HCT116 (cell line): ENCODE measurements at regions not wholly inside any gene's neighbourhood (a gene's known extent, or its start where the extent isn't known, plus 50 kb on each side); places are given as distances from the start of the nearest gene placed in this dataset.

Experiments used
- ATAC-seq: fragments of 200-7000 bp; cut with Tn5 transposase; 2 replicates; pipeline ENCODE4 v1.9.1; 2020; ENCODE audit warnings: mild to moderate bottlenecking, moderate library complexity
- BruUV-seq: library from RNA; stranded (reverse); fragments of 400-500 nt; replicated peaks from 2 replicates; lab custom pipeline; 2021; lab: Mats Ljungman, UMichigan
- CTCF ChIA-PET: fragments of 300-600 bp; sonication (Branson Sonifier 250); formaldehyde crosslinking; loops from one replicate; lab custom pipeline; 2021; ENCODE audit warnings: antibody characterized with exemption; lab: Charles Lee
- POLR2A ChIA-PET: fragments of 300-600, 350-600 bp; sonication (Branson Sonifier 250); formaldehyde crosslinking; loops from one replicate; lab custom pipeline; 2021; ENCODE audit warnings: antibody characterized with exemption; lab: Charles Lee
- RAD21 ChIA-PET, 2 experiments: fragments of 300-600 bp; sonication (Branson Sonifier 250); formaldehyde crosslinking; loops; one replicate each; lab custom pipeline; 2023; ENCODE audit warnings: low total read pairs in 2 of 2; ENCODE audit not compliant: uncharacterized antibody in 2 of 2, unreplicated experiment in 2 of 2, low non-redundant PET in 1 of 2; lab: Charles Lee
- DNase-seq: peaks from one replicate; pipeline ENCODE4 v3.0.0-alpha.2; 2010; ENCODE audit warnings: low read depth, low spot score
- H2AFZ ChIP-seq: fragments of 200-600 bp; shearing (Covaris generic), sonication (generic); 2 replicates; pipeline ENCODE4 v1.6.1; 2017; ENCODE audit warnings: low read depth, mixed run types, mixed read lengths, antibody characterized with exemption, low read length; ENCODE audit not compliant: poor library complexity, severe bottlenecking
- H3K27ac ChIP-seq: 2 replicates; pipeline ENCODE4 v1.5.1; 2012; ENCODE audit warnings: low read depth, low read length
- H3K27me3 ChIP-seq: fragments of 200-600 bp; sonication (generic); 2 replicates; pipeline ENCODE4 v1.6.1; 2016; ENCODE audit warnings: mixed run types, low read length, mixed read lengths; ENCODE audit not compliant: insufficient read depth
- H3K36me3 ChIP-seq, 2 experiments: fragments of 200-500 bp in 1 of 2; fragments of 200-600 bp in 1 of 2; sonication (Bioruptor generic) in 1 of 2; sonication (generic) in 1 of 2; 2 replicates each; pipeline versions ENCODE4 v1.5.1 to v1.6.1; 2014 to 2016; ENCODE audit warnings: low read length in 2 of 2, inconsistent platforms in 1 of 2, mixed read lengths in 1 of 2, mixed run types in 1 of 2; ENCODE audit not compliant: insufficient read depth in 2 of 2, control insufficient read depth in 1 of 2
- H3K4me1 ChIP-seq, 2 experiments: fragments of 200-600 bp in 1 of 2; sonication (generic) in 1 of 2; 2 replicates each; pipeline versions ENCODE4 v1.5.1 to v1.6.1; 2012 to 2017; ENCODE audit warnings: low read length in 2 of 2, inconsistent platforms in 1 of 2, mild to moderate bottlenecking in 1 of 2, mixed read lengths in 1 of 2, mixed run types in 1 of 2, moderate library complexity in 1 of 2; ENCODE audit not compliant: insufficient read depth in 2 of 2, control insufficient read depth in 1 of 2
- H3K4me2 ChIP-seq: fragments of 200-600 bp; sonication (generic); 2 replicates; pipeline ENCODE4 v1.6.1; 2017; ENCODE audit warnings: mixed run types, low read length, mixed read lengths
- H3K4me3 ChIP-seq, 2 experiments: fragments of 200-600 bp in 1 of 2; sonication (generic) in 1 of 2; replicated peaks in 1 of 2; 2 replicates each; pipeline ENCODE4 v1.5.1; 2011 to 2016; ENCODE audit warnings: low read length in 2 of 2, control low read depth in 1 of 2, low read depth in 1 of 2, mild to moderate bottlenecking in 1 of 2, mixed read lengths in 1 of 2, mixed run types in 1 of 2
- H3K79me2 ChIP-seq: fragments of 200-600 bp; sonication (generic); 2 replicates; pipeline ENCODE4 v1.6.1; 2017; ENCODE audit warnings: mild to moderate bottlenecking, mixed run types, low read length, moderate library complexity, mixed read lengths; ENCODE audit not compliant: insufficient read depth
- H3K9ac ChIP-seq: fragments of 200-600 bp; sonication (generic); 2 replicates; pipeline ENCODE4 v1.6.1; 2016; ENCODE audit warnings: low read length, mixed read lengths
- H3K9me2 ChIP-seq: fragments of 200-600 bp; sonication (generic), shearing (Covaris generic); 2 replicates; pipeline ENCODE4 v1.6.1; 2017; ENCODE audit warnings: mixed run types, mild to moderate bottlenecking, moderate library complexity; ENCODE audit not compliant: insufficient read depth
- H3K9me3 ChIP-seq, 2 experiments: fragments of 200-500 bp in 1 of 2; fragments of 200-600 bp in 1 of 2; sonication (Bioruptor generic) in 1 of 2; sonication (generic) in 1 of 2; 2 replicates each; pipeline ENCODE4 v1.6.1; 2014 to 2017; ENCODE audit warnings: low read length in 2 of 2, mixed read lengths in 2 of 2, inconsistent platforms in 1 of 2, low read depth in 1 of 2, mild to moderate bottlenecking in 1 of 2, mixed run types in 1 of 2, moderate library complexity in 1 of 2; ENCODE audit not compliant: control insufficient read depth in 1 of 2, insufficient read depth in 1 of 2
- H4K20me1 ChIP-seq: fragments of 200-600 bp; sonication (generic), shearing (Covaris generic); 2 replicates; pipeline ENCODE4 v1.6.1; 2017; ENCODE audit warnings: mixed run types, mild to moderate bottlenecking, moderate library complexity; ENCODE audit not compliant: insufficient read depth
- ATF3 ChIP-seq: IDR thresholded peaks from 2 replicates; pipeline ENCODE4 v1.6.1; 2012
- EGR1 ChIP-seq: IDR thresholded peaks from 2 replicates; pipeline ENCODE4 v1.6.1; 2012; ENCODE audit warnings: low read depth
- ELF1 ChIP-seq: IDR thresholded peaks from 2 replicates; pipeline ENCODE4 v1.6.1; 2012; ENCODE audit warnings: low read depth, borderline replicate concordance
- EZH2 ChIP-seq: fragments of 200-600 bp; sonication (generic); IDR thresholded peaks from 2 replicates; pipeline ENCODE4 v1.6.1; 2017; ENCODE audit warnings: antibody characterized with exemption, mixed run types
- FOSL1 ChIP-seq: IDR thresholded peaks from 2 replicates; pipeline ENCODE4 v1.6.1; 2012; ENCODE audit warnings: low read depth
- POLR2A ChIP-seq: IDR thresholded peaks from 2 replicates; pipeline ENCODE4 v1.7.0; 2011; ENCODE audit warnings: borderline replicate concordance; ENCODE audit not compliant: insufficient read depth, insufficient read length; ENCODE audit errors: extremely low read depth
- POLR2AphosphoS5 ChIP-seq: IDR thresholded peaks from 2 replicates; pipeline ENCODE4 v1.6.1; 2011; ENCODE audit warnings: mild to moderate bottlenecking, low read depth, low read length, moderate library complexity
- RAD21 ChIP-seq: IDR thresholded peaks from 2 replicates; pipeline ENCODE4 v1.6.1; 2012; ENCODE audit warnings: low read depth, mild to moderate bottlenecking
- SP1 ChIP-seq: IDR thresholded peaks from 2 replicates; pipeline ENCODE4 v1.6.1; 2012; ENCODE audit warnings: low read depth
- SRF ChIP-seq: IDR thresholded peaks from 2 replicates; pipeline ENCODE4 v1.6.1; 2012; ENCODE audit warnings: low read depth
- TCF7L2 ChIP-seq: IDR thresholded peaks from 2 replicates; pipeline ENCODE4 v1.7.0; 2011; ENCODE audit warnings: borderline replicate concordance, inconsistent platforms; ENCODE audit not compliant: insufficient read depth, insufficient read length; ENCODE audit errors: extremely low read depth
- intact Hi-C: fragments of 100-400 bp; cut with micrococcal nuclease; formaldehyde crosslinking; loops from 2 replicates; pipeline ENCODE4 v1.10.0; 2022
- TF ChIP-seq, protein P1 (sequence below): IDR thresholded peaks from 2 replicates; pipeline ENCODE4 v1.6.1; 2012
- TF ChIP-seq, protein P2 (sequence below), 3 experiments: fragments of 200-600 bp in 1 of 3; sonication (generic) in 1 of 3; IDR thresholded peaks in 2 of 3; conservative IDR thresholded peaks in 1 of 3; 2 replicates each; pipeline ENCODE4 v1.5.1; 2012 to 2017; ENCODE audit warnings: low read depth in 2 of 3, low read length in 2 of 3, antibody characterized with exemption in 1 of 3, borderline replicate concordance in 1 of 3, control low read depth in 1 of 3, mild to moderate bottlenecking in 1 of 3, mixed read lengths in 1 of 3, mixed run types in 1 of 3, moderate library complexity in 1 of 3; ENCODE audit not compliant: insufficient read depth in 1 of 3

DNA sequence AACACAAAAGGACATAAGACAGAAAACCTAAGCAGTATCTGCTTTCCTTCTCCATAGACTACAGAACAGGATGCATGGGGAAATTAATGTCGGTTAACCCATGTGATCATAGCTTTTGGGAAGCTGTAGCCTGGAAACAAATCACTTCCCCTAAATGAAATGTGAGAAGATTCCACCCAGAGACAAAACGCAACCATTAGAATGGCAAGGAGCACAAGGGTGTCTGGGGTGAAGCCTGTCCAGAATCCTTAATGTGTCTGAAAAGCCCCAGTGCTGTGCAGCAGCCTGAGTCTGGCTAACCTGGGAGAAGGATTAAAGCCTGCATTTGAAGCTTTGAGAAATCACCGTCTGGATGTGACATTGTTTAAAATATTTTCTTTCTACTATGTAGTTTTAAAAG, 213.3 kb downstream of the ANKRD50 start (continued):
- TF ChIP-seq, protein P1, sequence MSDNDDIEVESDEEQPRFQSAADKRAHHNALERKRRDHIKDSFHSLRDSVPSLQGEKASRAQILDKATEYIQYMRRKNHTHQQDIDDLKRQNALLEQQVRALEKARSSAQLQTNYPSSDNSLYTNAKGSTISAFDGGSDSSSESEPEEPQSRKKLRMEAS = no peak
- TF ChIP-seq TCF7L2 (no peak), POLR2AphosphoS5 (no peak)

- Histone ChIP-seq H2AFZ (no peak overlapping the region), H3K4me3 (no peak overlapping the region), H3K4me1 (no peaks in the 10 kb centered on the region), H3K9ac (no peak overlapping the region), H3K4me2 (no peak overlapping the region), H3K36me3 (no peaks in the 10 kb centered on the region), H3K27me3 (no peaks in the 10 kb centered on the region), H3K27ac (no peak overlapping the region), H3K9me3 (no peaks in the 10 kb centered on the region), H3K9me2 (no peaks in the 10 kb centered on the region), H3K79me2 (no peaks in the 10 kb centered on the region), H4K20me1 (no peaks in the 10 kb centered on the region)
- DNase-seq (no peak), ATAC-seq (no peak)
- RAD21 ChIA-PET = no interaction called here
- no TSS peak for BruUV-seq
- intact Hi-C loops = no loop called here
- CTCF ChIA-PET = no interaction called here
- no peak for TF ChIP-seq TCF7L2
- POLR2A ChIA-PET = no interaction called here
These were observed 211.0 kb downstream of the ANKRD50 start for GRCh38 chr4:124501576-124501975.

GRCh38 chr4:124504431-124504830, 208.1 kb downstream of the ANKRD50 start:
- Histone ChIP-seq H3K9me2 (no peaks in the 10 kb centered on the region), H3K4me2 (no peak overlapping the region), H3K79me2 (no peaks in the 10 kb centered on the region), H3K27ac (no peak overlapping the region), H3K9ac (no peak overlapping the region), H3K4me1 (no peaks in the 10 kb centered on the region), H3K27me3 (no peaks in the 10 kb centered on the region), H3K9me3 (no peaks in the 10 kb centered on the region), H3K36me3 (no peaks in the 10 kb centered on the region), H3K4me3 (no peak overlapping the region), H4K20me1 (no peaks in the 10 kb centered on the region), H2AFZ (no peak overlapping the region)
- ChIA-PET POLR2A (no interaction called here), RAD21 (no interaction called here), CTCF (no interaction called here)
- intact Hi-C loops = no loop called here
- no peak for DNase-seq
- ATAC-seq = no peak
- BruUV-seq = no TSS peak
- TF ChIP-seq SP1 (no peak), POLR2A (no peak), ELF1 (no peak), TCF7L2 (no peak), POLR2AphosphoS5 (no peak), ATF3 (no peak), EGR1 (no peak), FOSL1 (no peak), SRF (no peak), RAD21 (no peak), EZH2 (no peak)
- TF ChIP-seq, protein P1 = no peak
- TF ChIP-seq, protein P2, sequence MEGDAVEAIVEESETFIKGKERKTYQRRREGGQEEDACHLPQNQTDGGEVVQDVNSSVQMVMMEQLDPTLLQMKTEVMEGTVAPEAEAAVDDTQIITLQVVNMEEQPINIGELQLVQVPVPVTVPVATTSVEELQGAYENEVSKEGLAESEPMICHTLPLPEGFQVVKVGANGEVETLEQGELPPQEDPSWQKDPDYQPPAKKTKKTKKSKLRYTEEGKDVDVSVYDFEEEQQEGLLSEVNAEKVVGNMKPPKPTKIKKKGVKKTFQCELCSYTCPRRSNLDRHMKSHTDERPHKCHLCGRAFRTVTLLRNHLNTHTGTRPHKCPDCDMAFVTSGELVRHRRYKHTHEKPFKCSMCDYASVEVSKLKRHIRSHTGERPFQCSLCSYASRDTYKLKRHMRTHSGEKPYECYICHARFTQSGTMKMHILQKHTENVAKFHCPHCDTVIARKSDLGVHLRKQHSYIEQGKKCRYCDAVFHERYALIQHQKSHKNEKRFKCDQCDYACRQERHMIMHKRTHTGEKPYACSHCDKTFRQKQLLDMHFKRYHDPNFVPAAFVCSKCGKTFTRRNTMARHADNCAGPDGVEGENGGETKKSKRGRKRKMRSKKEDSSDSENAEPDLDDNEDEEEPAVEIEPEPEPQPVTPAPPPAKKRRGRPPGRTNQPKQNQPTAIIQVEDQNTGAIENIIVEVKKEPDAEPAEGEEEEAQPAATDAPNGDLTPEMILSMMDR (IDR thresholded peaks at IDR 0.05 in 2 of 3, conservative IDR thresholded peaks at IDR 0.05 in 1 of 3; ENCODE audit: borderline replicate concordance in 1 of 3, insufficient read depth in 1 of 3, low read depth in 2 of 3, low read length in 2 of 3) = no peak
